ENCODE measurements at regions not wholly inside any gene's neighbourhood (a gene's known extent, or its start where the extent isn't known, plus 50 kb on each side); places are given as distances from the start of the nearest gene placed in this dataset.

DNA sequence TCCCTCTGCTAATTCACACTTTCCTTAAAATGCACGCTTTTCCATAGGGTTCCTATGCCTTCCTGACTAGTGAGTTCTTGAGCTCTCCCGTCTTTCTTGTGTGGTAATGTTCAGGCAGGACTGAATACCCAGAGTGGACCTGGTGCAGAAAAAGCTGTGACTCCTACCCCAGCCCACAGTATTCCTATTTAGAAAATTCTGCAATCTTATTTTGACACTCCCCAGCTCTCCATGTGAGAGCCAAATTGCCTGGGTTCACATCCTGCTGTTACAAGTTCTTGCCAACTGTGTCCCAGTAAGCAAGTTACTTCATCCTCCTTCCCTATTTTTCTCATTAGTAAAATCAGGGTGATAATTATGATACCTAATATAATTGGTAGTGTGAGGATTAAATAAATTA is 290.8 kb upstream of the SLCO3A1 start:
- no peak for DNase-seq

- no peak for DNase-seq
Measured at GRCh38 chr15:91564631-91565030, 288.9 kb upstream of the SLCO3A1 start.

GRCh38 chr15:91566141-91566540 is 287.4 kb upstream of the SLCO3A1 start:
- DNase-seq: no peak

GRCh38 chr15:91568036-91568435 is 285.5 kb upstream of the SLCO3A1 start:
- DNase-seq: no peak

GRCh38 chr15:91572110-91572509 is 281.4 kb upstream of the SLCO3A1 start:
- DNase-seq: peak; percentile 24

GRCh38 chr15:91576096-91576495 is 277.4 kb upstream of the SLCO3A1 start:
- DNase-seq: no peak

- no peak for DNase-seq
Measured at GRCh38 chr15:91578511-91578910, 275.0 kb upstream of the SLCO3A1 start.

- DNase-seq: no peak
Measured at GRCh38 chr15:91584895-91585294, 268.6 kb upstream of the SLCO3A1 start.

DNA sequence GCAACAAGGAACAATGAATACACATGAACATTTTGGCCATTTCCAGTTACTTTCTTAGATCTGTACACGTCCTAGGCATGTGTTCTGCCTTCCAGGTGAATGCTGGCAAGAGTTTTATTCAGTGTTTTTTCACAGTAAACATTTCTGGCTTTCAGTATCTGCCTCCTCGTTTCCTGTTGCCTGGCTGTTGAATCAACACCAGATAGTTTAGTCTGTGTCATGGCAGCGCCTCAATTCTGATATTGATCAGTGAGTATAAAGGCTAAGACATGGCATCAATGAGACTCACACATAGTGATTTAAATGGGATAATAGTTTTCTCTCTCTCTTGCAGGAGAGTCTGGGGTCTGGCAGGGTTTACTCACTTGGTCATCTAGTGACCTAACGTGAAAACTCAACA is 266.9 kb upstream of the SLCO3A1 start:
- DNase-seq: no peak

DNA sequence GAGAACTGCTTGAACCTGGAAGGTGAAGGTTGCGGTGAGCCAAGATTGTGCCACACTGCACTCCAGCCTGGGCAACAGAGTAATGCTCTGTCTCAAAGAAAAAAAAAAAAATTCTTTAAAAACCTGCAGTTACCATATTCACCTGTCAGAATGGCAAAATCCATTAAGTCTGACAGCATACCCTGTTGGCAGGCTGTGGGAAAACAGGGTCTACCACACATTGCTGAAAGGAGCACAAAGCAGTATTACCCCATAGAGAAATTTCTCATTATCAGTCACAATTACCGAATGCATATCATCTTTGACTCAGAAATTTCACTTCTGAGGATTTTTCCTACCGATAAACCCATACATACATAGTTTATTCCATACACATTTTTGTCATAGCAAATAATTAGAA is 264.1 kb upstream of the SLCO3A1 start:
- no peak for DNase-seq

GRCh38 chr15:91592567-91592966 is 260.9 kb upstream of the SLCO3A1 start:
- DNase-seq: no peak

- DNase-seq: peak; percentile 8
Measured at GRCh38 chr15:91593067-91593466, 260.4 kb upstream of the SLCO3A1 start.

GRCh38 chr15:91593653-91594052 is 259.9 kb upstream of the SLCO3A1 start:
- DNase-seq: no peak

DNA sequence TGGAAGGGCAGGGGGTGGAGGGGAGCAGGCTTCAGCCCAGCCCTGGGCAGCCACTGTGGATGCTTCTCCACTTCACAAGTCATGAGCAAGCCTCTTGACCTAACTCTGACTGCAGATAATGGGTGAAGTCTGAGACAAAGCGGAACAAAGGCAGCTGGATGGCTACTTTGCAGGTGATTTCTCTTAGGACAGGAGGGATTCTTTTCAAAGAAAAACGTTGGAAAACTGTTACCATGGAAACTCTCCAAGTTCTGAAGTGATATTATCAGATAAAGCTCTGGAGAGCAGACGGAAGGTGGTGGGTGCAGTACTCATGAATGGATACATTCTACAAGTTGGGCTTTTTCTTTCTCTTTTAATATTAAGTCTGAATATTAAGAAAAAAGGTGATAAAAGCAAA is 254.2 kb upstream of the SLCO3A1 start:
- DNase-seq: no peak

DNA sequence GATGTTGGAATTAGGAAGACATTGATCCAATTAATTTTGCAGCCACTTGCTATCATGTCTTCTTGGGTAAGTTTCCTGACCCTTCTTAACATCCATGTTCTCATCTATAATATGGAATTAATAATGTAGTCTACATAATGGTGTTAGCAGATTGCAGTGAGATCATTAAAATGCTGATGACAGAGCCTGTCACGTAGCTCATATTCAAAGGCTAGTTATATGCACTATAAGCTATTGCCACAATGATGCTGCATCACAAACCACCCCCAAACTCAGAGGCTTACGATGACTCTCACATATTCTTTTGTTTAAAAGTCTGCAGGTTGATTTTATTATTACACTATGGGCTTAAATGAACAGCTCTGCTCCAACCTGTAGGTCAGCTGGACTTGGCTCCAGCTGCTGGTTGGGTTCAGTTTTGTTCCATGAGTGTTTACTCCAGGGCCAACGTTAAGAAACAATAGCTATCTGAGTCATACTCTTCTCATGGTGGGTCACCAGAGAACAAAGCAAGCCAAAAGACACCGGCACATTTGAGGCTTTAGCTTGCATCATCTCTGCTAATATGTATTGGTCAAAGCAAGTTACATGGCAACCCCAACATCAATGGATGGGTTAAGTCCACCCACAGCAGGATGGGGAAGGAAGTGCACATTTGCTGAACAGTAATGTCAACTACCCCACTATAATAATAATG is 250.0 kb upstream of the SLCO3A1 start:
- DNase-seq: no peak

GRCh38 chr15:91604122-91604521 is 249.4 kb upstream of the SLCO3A1 start:
- no peak for DNase-seq

DNA sequence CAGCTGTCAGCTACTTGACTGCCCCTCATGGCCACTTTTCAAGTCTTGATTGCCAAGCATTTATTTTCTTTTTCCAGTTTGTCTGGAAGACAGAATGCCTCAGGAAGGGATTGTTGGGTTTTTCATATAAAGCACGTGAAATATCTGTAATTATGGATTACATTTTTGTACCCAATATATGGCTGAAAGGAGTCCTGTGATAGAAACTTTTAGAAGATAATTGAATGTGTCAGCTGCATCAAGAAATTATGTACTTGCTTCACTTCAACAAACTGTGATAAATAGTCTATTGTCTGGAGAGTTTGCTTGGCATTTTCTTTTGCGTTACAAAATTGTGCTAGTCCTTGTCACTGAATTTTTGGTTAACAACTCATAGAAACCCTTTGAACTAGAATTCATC is 247.9 kb upstream of the SLCO3A1 start:
- DNase-seq: no peak

DNA sequence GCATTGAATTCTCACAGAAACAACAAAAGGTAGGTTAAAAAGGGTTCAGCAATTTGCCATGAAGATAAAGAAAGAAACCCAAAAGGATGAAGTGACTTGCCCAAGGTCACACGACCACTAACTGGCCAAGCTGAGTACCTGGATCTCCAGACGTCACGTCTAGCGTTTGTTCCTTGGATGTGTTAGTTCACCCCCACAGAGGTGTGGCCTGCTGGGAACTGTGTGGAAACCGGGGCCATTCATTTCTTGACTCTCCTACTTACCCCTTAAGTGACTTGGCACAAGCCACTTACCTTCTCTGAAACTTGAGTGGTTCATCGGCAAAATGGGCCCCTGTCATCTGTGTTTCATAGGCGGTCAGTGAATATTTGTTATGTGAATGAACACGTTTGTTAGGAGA is 244.3 kb upstream of the SLCO3A1 start:
- no peak for DNase-seq

DNA sequence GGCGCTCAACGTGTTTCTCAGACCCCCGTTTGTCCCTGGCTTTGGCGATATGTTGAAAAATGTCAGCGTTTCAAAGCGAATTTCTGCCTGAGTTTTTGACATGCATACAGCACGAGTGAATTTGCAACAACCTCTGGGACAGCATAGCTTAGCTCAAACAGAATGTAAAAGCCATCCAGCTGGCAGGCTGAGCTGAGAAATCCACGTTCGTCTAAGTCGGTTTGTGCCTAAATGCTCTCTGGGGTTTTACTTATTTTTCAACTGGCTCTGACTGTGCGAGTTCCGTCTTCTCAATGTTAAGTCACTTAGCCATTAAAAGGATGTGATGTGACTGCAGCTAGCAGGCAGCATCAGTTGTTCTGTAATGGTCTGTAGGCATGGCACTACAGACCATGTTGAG is 243.5 kb upstream of the SLCO3A1 start:
- DNase-seq: no peak

- DNase-seq: no peak
Measured at GRCh38 chr15:91611561-91612323, 241.8 kb upstream of the SLCO3A1 start.

DNA sequence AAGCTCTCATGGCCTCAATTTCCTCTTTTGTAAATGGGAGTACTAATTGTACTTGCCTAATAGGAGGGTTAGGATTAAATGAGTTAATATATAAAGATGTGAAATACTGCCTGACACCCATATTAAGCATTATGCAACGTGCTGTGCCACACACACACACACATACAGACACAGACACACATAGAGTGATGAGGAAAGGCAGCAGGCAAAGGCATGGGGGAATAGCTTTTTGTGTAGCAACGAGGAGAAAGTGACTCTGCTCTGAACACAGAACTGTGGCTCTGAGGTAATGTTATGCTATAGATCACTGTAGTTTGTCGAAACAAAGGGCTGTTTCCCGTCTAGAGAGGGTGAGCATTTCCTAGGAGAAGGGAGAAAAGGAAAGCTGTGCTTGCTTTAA is 233.3 kb upstream of the SLCO3A1 start:
- no peak for DNase-seq

GRCh38 chr15:91622235-91622634 is 231.3 kb upstream of the SLCO3A1 start:
- DNase-seq: no peak

DNA sequence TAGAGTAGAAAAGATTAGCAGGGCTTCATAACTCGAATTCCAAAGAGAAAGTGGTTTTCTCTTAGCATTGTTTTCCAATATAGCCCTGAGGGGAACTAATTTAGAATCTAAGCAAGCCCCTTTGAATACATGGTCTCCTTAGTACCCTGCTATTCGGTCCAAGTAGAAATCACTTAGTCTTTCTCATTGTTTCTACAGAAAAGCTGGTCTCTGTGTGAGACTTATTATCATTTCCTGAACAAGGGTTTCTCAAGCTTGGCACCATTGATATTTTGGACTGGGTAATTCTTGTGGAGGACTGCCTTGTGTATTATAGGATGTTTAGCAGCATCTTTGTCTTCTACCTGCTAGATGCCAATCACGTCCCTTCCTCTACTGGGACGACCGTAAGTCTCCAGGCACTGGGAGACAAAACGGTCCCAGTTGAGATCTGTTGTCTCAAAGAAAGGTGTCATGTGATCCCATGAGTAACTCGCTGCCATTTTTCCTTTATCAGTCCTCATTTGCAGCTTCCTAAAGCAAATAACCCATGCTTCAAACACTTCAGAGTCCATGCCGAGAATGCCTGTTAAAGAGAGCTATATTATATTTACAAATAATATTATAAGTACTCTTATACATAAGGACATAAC is 230.7 kb upstream of the SLCO3A1 start:
- no peak for DNase-seq

DNA sequence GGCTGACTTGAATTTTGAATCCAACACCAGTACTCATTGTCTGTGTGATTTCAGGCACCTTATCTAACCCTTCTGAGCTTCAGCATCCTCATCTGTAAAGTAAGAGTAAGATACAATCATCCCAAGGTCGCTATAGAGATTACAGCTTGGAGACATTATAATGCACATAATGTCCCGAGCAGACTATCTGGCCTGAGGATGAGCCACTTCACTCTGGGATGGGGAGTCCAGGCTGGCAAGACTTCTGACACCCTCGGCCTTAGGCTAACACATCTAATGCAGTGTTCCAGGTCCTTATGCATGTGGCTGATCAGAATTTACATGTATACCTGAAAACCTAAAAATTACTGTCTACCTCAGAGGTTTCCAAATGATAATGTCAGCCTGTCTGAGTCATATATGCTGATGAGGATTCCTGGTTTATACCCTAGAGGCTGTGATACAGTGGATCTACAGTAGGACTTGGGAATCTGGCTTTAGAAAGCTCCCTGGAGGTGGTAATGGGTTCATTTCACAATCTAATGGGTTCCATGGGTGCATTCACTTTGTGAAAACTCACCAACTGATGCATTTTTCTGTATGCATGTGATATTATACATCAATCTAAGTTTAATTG is 229.0 kb upstream of the SLCO3A1 start:
- DNase-seq: no peak
